Esophagus squamous epithelium (tissue), 5 donors: ENCODE measurements at regions not wholly inside any gene's neighbourhood (a gene's known extent, or its start where the extent isn't known, plus 50 kb on each side); places are given as distances from the start of the nearest gene placed in this dataset.

Experiments
- DNase-seq: peaks from one replicate; lab custom pipeline; 2025; lab: John Stamatoyannopoulos, UW
- H3K27ac ChIP-seq, 4 donors: fragments of 200-600 bp; sonication (generic); one replicate each; pipeline ENCODE4 v1.5.1; 2016 to 2019; ENCODE audit warnings: mild to moderate bottlenecking in 1 of 4
- H3K27me3 ChIP-seq, 4 donors: fragments of 200-600 bp; sonication (generic); 1 replicate in 3 of 4; 2 replicates in 1 of 4; pipeline versions ENCODE4 v1.5.1 to v1.6.0; 2017 to 2021; ENCODE audit warnings: antibody characterized with exemption in 1 of 4
- H3K36me3 ChIP-seq, 3 donors: fragments of 200-600 bp; sonication (generic); one replicate each; pipeline ENCODE4 v1.5.1; 2016 to 2019
- H3K4me1 ChIP-seq, 3 donors: fragments of 200-600 bp; sonication (generic); one replicate each; pipeline ENCODE4 v1.5.1; 2017 to 2019
- H3K4me3 ChIP-seq, 4 donors: fragments of 200-600 bp; sonication (generic); 1 replicate in 3 of 4; 2 replicates in 1 of 4; pipeline ENCODE4 v1.5.1; 2016 to 2019; ENCODE audit warnings: mild to moderate bottlenecking in 2 of 4, moderate library complexity in 1 of 4
- H3K9me3 ChIP-seq, 3 donors: fragments of 200-600 bp; sonication (generic); one replicate each; pipeline ENCODE4 v1.5.1; 2016 to 2019
- POLR2A ChIP-seq, 4 donors: fragments of 450-650 bp; IDR thresholded peaks; one replicate each; pipeline ENCODE4 v1.6.1; 2017; ENCODE audit warnings: antibody characterized with exemption in 4 of 4, mild to moderate bottlenecking in 4 of 4, moderate library complexity in 3 of 4
- WGBS, 2 donors: methylation state at CpG; one replicate each; pipeline ENCODE4 v1.1.5; 2018; 5-methylcytosine and 5-hydroxymethylcytosine counted together
- intact Hi-C: fragments of 100-400 bp; cut with DNase I; formaldehyde crosslinking; loops from one replicate; pipeline ENCODE4 v1.15.0; 2022
- TF ChIP-seq, protein P1 (sequence below), 6 experiments: fragments of 450-650 bp in 4 of 6; fragments of 200-600 bp in 2 of 6; sonication (generic) in 2 of 6; IDR thresholded peaks; one replicate each; pipeline ENCODE4 v1.5.1; 2016 to 2019; ENCODE audit warnings: antibody characterized with exemption in 6 of 6, mild to moderate bottlenecking in 4 of 6, moderate library complexity in 4 of 6
- donor health status: DM: yes; HTN: yes; CAD: no.

DNA sequence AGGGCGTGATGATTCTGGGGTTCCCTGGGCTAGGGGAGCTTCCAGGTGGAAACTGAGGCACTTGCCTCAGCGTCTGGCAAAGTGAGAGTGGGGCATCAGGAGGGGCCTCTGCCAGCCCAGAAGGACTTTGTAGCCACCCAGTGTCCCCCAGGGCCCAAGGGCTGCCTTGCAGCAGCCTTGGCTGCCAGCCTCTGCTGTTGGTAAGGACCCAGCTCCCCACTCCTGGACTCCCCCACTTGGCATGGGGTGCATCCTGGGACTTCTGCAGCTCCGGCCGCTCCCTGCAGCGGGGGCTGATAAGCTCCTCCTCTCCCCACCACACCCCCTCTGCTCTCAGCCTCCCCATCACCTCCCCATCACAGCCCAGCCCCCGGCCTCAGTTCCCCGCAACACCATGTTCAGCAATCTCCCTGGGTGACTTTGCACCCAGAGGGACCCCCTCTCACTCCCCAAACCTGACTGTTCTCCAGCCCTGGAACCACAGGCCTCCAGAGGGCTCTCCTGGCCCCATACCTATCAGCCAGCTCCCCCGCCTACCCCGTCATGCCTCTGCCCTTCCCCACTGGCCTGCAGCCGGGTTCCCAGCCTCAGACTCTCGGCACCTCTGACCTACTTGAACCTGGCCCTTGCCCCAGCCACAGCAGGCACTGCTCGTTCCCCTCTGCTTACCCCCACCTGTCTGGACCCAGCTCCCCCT lies 113.0 kb downstream of the CRYAA start:
- intact Hi-C loops: no loop called here
- TF ChIP-seq, protein P1, sequence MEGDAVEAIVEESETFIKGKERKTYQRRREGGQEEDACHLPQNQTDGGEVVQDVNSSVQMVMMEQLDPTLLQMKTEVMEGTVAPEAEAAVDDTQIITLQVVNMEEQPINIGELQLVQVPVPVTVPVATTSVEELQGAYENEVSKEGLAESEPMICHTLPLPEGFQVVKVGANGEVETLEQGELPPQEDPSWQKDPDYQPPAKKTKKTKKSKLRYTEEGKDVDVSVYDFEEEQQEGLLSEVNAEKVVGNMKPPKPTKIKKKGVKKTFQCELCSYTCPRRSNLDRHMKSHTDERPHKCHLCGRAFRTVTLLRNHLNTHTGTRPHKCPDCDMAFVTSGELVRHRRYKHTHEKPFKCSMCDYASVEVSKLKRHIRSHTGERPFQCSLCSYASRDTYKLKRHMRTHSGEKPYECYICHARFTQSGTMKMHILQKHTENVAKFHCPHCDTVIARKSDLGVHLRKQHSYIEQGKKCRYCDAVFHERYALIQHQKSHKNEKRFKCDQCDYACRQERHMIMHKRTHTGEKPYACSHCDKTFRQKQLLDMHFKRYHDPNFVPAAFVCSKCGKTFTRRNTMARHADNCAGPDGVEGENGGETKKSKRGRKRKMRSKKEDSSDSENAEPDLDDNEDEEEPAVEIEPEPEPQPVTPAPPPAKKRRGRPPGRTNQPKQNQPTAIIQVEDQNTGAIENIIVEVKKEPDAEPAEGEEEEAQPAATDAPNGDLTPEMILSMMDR (IDR thresholded peaks at IDR 0.05): no peak
- no peak for TF ChIP-seq POLR2A (IDR thresholded peaks at IDR 0.05)
- Histone ChIP-seq H3K36me3 (no peaks in the 10 kb centered on the region), H3K4me3 (no peak overlapping the region), H3K4me1 (peaks cover 0 to 14% (median 0%) of the 10 kb centered on the region in 3 donors), H3K9me3 (no peaks in the 10 kb centered on the region), H3K27ac (no peak overlapping the region), H3K27me3 (peaks cover 0 to 29% (median 0%) of the 10 kb centered on the region in 4 donors)
- WGBS, 2 donors: 80 to 86% methylated on average over 7 to 8 of the region's 12 CpGs
- DNase-seq: no peak

DNA sequence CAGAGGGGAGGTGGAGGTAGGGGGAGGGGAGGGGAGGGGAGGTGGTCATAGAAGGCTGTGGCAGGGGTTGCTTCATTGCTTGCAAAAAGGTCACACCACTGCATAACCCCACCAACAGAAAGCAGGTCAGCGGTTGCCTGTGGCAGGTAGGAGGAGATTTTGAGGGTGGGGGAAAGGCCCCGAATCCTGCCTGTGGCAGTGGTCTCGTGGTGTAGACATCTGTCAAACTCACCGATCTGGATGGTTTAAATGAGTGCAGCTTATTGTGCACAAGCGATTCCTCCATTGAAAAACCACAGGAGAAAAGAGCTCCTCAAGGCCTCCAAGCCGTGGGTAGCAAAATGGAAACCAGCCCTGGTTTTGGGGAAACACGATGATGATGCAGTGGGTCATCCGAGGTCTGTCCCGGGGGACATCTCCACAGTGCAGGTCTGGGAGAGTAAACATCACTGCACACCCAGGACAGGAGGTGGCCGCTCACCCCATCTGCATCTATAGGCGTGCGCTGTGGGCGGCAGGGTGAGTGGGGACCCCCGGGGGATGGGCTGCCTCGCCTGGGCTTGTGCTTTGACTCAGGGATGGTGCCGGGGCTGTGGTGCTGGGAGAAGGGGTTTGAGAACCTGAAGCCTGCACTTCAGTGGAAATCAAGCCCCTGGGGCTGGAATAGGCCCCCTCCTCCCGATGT lies 112.3 kb downstream of the CRYAA start:
- no peak overlapping the region for H3K27ac ChIP-seq
- no peak for DNase-seq
- TF ChIP-seq, protein P1 (IDR thresholded peaks at IDR 0.05): no peak
- no peak for TF ChIP-seq POLR2A (IDR thresholded peaks at IDR 0.05)
- WGBS, 2 donors: 58 to 71% methylated on average over 10 to 11 of the region's 17 CpGs
- H3K9me3 ChIP-seq: no peaks in the 10 kb centered on the region
- intact Hi-C loops: no loop called here
- H3K4me1 ChIP-seq: peaks cover 0 to 14% (median 0%) of the 10 kb centered on the region in 3 donors
- peaks cover 0 to 36% (median 0%) of the 10 kb centered on the region in 4 donors for H3K27me3 ChIP-seq
- H3K4me3 ChIP-seq: no peak overlapping the region
- H3K36me3 ChIP-seq: no peaks in the 10 kb centered on the region

DNA sequence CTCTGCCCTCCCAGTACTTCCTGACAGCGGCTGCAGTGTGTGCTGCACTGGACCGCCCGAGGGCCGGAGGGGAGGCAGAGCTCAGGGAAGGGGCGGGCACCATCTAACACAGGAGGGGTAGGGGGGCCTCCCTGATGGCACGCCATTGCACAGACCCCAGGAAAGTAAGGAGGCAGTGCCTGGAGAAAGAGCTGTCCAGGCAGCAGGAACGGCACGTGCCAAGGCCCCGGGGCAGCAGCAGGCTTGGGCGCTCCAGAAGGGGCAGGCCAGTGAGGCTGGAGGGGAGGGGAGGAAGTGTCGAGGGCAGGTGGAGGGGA lies 110.7 kb downstream of the CRYAA start:
- 70% methylated on average over 2 of the region's 11 CpGs; no CpG with 5 or more reads in 1 of the 2 donors for WGBS, 2 donors
- DNase-seq: no peak
- Histone ChIP-seq H3K4me3 (no peak overlapping the region), H3K4me1 (peaks cover 0 to 14% (median 0%) of the 10 kb centered on the region in 3 donors), H3K36me3 (no peaks in the 10 kb centered on the region), H3K9me3 (no peaks in the 10 kb centered on the region), H3K27ac (no peak overlapping the region), H3K27me3 (peaks cover 0 to 50% (median 0%) of the 10 kb centered on the region in 4 donors)
- intact Hi-C loops: no loop called here
- TF ChIP-seq, protein P1 (IDR thresholded peaks at IDR 0.05): no peak
- no peak for TF ChIP-seq POLR2A (IDR thresholded peaks at IDR 0.05)

DNA sequence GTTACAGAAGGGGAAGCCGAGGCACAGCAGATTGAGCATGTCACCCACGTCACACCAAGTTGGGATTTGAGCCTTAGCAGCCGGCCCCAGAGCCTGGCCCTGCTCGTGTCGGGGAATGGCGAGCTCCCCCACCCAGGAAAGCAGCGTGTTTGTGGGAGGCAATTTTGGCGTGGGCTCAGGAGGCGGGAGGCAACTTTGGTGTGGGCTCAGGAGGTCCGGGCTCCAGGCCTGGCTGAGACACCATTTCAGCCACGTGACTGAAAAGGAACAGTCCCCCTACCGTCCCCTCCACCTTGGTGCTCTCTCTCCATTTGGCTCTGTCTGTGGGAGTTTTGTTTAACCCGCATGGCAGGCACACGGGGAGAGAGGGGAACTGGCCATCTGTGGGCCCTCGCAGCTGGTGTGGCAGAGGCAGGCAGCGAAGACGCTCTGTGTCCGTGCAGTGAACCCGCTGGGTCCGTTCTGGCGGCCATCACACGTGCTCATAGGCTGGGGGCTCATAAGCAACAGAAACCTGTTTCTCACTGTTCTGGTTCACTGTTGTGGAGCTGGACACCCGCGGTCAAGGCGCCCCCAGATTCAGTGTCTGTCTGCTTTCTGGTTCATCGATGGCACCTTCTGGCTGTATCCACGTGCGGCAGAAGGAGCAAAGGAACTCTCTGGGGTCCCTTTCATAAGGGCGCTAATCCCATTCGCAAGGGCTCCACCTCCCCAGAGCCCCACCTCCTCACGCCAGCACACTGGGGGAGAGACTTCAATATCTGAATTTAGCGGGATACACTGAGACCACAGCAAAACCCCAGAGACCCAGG lies 110.2 kb downstream of the CRYAA start:
- H3K4me3 ChIP-seq: no peak overlapping the region
- no peaks in the 10 kb centered on the region for H3K9me3 ChIP-seq
- peaks cover 0 to 56% (median 0%) of the 10 kb centered on the region in 4 donors for H3K27me3 ChIP-seq
- H3K36me3 ChIP-seq: no peaks in the 10 kb centered on the region
- intact Hi-C loops: no loop called here
- WGBS, 2 donors: 72% methylated on average over 11 of the region's 32 CpGs; no CpG with 5 or more reads in 1 of the 2 donors
- DNase-seq: no peak
- H3K4me1 ChIP-seq: peaks cover 0 to 14% (median 0%) of the 10 kb centered on the region in 3 donors
- TF ChIP-seq POLR2A (IDR thresholded peaks at IDR 0.05): no peak
- TF ChIP-seq, protein P1 (IDR thresholded peaks at IDR 0.05): no peak
- no peak overlapping the region for H3K27ac ChIP-seq
